ENCODE measurements at regions not wholly inside any gene's neighbourhood (a gene's known extent, or its start where the extent isn't known, plus 50 kb on each side); places are given as distances from the start of the nearest gene placed in this dataset.

- no peak overlapping the region for H3K4me3 ChIP-seq (ENCODE audit: low read depth, low read length)
- TF ChIP-seq MYC (IDR thresholded peaks at IDR 0.05; ENCODE audit: low read depth, low read length): no peak
- no peak for TF ChIP-seq POLR2A (IDR thresholded peaks at IDR 0.05; ENCODE audit: extremely low read depth, insufficient read length)
- TF ChIP-seq MAX (IDR thresholded peaks at IDR 0.05; ENCODE audit: low read depth, low read length): no peak
- no peak for TF ChIP-seq CTCF (IDR thresholded peaks at IDR 0.05; ENCODE audit: low read depth, low read length)
- DNase-seq (ENCODE audit: low read depth): no peak
Observed at GRCh38 chr3:180789774-180790173, 110.5 kb upstream of the CCDC39 start.

GRCh38 chr3:180798197-180798596 is 114.3 kb upstream of the FXR1 start:
- no peak for DNase-seq (ENCODE audit: low read depth)
- no peak overlapping the region for H3K4me3 ChIP-seq (ENCODE audit: low read depth, low read length)
- no peak for TF ChIP-seq POLR2A (IDR thresholded peaks at IDR 0.05; ENCODE audit: extremely low read depth, insufficient read length)
- no peak for TF ChIP-seq CTCF (IDR thresholded peaks at IDR 0.05; ENCODE audit: low read depth, low read length)
- TF ChIP-seq MAX (IDR thresholded peaks at IDR 0.05; ENCODE audit: low read depth, low read length): no peak

GRCh38 chr3:180802837-180803236 is 109.6 kb upstream of the FXR1 start:
- DNase-seq (ENCODE audit: low read depth): peak; percentile 12
- TF ChIP-seq CTCF (IDR thresholded peaks at IDR 0.05; ENCODE audit: low read depth, low read length) (peak; percentile 42), POLR2A (IDR thresholded peaks at IDR 0.05; ENCODE audit: extremely low read depth, insufficient read length) (no peak)
- no peak overlapping the region for H3K4me3 ChIP-seq (ENCODE audit: low read depth, low read length)

- DNase-seq (ENCODE audit: low read depth): no peak
- TF ChIP-seq POLR2A (IDR thresholded peaks at IDR 0.05; ENCODE audit: extremely low read depth, insufficient read length) (no peak), MYC (IDR thresholded peaks at IDR 0.05; ENCODE audit: low read depth, low read length) (no peak), CTCF (IDR thresholded peaks at IDR 0.05; ENCODE audit: low read depth, low read length) (no peak), MAX (IDR thresholded peaks at IDR 0.05; ENCODE audit: low read depth, low read length) (no peak)
Observed at GRCh38 chr3:180804916-180805315, 107.6 kb upstream of the FXR1 start.

GRCh38 chr3:180808823-180809575 is 103.5 kb upstream of the FXR1 start:
- DNase-seq (ENCODE audit: low read depth): no peak
- TF ChIP-seq CTCF (IDR thresholded peaks at IDR 0.05; ENCODE audit: low read depth, low read length): no peak
- TF ChIP-seq MAX (IDR thresholded peaks at IDR 0.05; ENCODE audit: low read depth, low read length): no peak
- TF ChIP-seq POLR2A (IDR thresholded peaks at IDR 0.05; ENCODE audit: extremely low read depth, insufficient read length): no peak
- TF ChIP-seq MYC (IDR thresholded peaks at IDR 0.05; ENCODE audit: low read depth, low read length): no peak
- H3K4me3 ChIP-seq (ENCODE audit: low read depth, low read length): no peak overlapping the region

More at GRCh38 chr3:180804916-180805315, 107.6 kb upstream of the FXR1 start:
- H3K4me3 ChIP-seq (ENCODE audit: low read depth, low read length): no peak overlapping the region

- no peak for TF ChIP-seq MYC (IDR thresholded peaks at IDR 0.05; ENCODE audit: low read depth, low read length)
- no peak for TF ChIP-seq MAX (IDR thresholded peaks at IDR 0.05; ENCODE audit: low read depth, low read length)
- DNase-seq (ENCODE audit: low read depth): no peak
- H3K4me3 ChIP-seq (ENCODE audit: low read depth, low read length): no peak overlapping the region
Observed at GRCh38 chr3:180820400-180820799, 92.1 kb upstream of the FXR1 start.

All from NB4 (cell line).